Loucy (cell line): ENCODE measurements at regions not wholly inside any gene's neighbourhood (a gene's known extent, or its start where the extent isn't known, plus 50 kb on each side); places are given as distances from the start of the nearest gene placed in this dataset.

Source experiments
- CTCF ChIP-seq: fragments of 200-600 bp; sonication (generic); conservative IDR thresholded peaks from 2 replicates; pipeline ENCODE4 v1.5.1; 2014; ENCODE audit warnings: mild to moderate bottlenecking, antibody characterized with exemption, low read length
- EZH2phosphoT487 ChIP-seq: fragments of 200-600 bp; IDR thresholded peaks from 2 replicates; pipeline ENCODE4 v1.6.1; 2018; ENCODE audit warnings: antibody characterized with exemption, mild to moderate bottlenecking, moderate library complexity, borderline replicate concordance

DNA sequence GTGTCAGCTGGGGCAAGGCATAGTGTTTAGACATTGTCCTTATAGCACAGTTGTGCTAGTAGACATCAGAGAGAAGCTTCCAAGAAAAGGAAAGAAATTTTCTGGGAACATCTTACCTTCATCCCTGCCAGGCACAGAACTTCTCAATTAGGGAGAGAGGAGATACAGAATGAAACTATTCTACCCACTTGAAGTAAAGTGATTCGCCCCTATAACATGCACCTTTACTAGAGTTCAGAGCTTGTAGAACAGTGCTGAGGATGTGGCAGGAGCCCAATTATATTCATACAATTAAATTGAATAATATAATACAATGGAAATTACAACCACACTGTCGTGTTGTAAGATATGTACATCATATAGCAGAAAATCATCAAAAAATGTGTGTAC is 1063.9 kb upstream of the CITED2 start:
- TF ChIP-seq CTCF, result no peak
- TF ChIP-seq EZH2phosphoT487, result no peak
